Suprapubic skin (tissue), 4 donors: ENCODE measurements at regions not wholly inside any gene's neighbourhood (a gene's known extent, or its start where the extent isn't known, plus 50 kb on each side); places are given as distances from the start of the nearest gene placed in this dataset.
"Not testable (repeated sequence)": the region's sequence is repeated elsewhere in the genome, so short reads cannot be mapped to it uniquely, and the experiment has no call there.

Experiments
- DNase-seq, 2 donors: peaks; one replicate each; pipeline ENCODE4 v3.0.0-alpha.2; 2019; ENCODE audit warnings: low spot score in 2 of 2
- H3K27ac ChIP-seq: fragments of 200-600 bp; sonication (generic); one replicate; pipeline ENCODE4 v1.5.1; 2019
- H3K27me3 ChIP-seq: fragments of 200-600 bp; sonication (generic); one replicate; pipeline ENCODE4 v1.5.1; 2019
- H3K36me3 ChIP-seq: fragments of 200-600 bp; sonication (generic); one replicate; pipeline ENCODE4 v1.5.1; 2019
- H3K4me1 ChIP-seq: fragments of 200-600 bp; sonication (generic); one replicate; pipeline ENCODE4 v1.5.1; 2019
- H3K4me3 ChIP-seq: fragments of 200-600 bp; sonication (generic); one replicate; pipeline ENCODE4 v1.5.1; 2019; ENCODE audit warnings: mild to moderate bottlenecking
- H3K9me3 ChIP-seq: fragments of 200-600 bp; sonication (generic); one replicate; pipeline ENCODE4 v1.5.1; 2019
- CTCF ChIP-seq, 2 donors: fragments of 200-600 bp in 1 of 2; fragments of 450-650 bp in 1 of 2; sonication (generic) in 1 of 2; IDR thresholded peaks; one replicate each; pipeline ENCODE4 v1.5.1; 2016 to 2019; ENCODE audit warnings: antibody characterized with exemption in 2 of 2, mild to moderate bottlenecking in 1 of 2, moderate library complexity in 1 of 2
- EP300 ChIP-seq: sonication (generic); formaldehyde crosslinking; IDR thresholded peaks from one replicate; pipeline ENCODE4 v1.6.1; 2017; ENCODE audit warnings: antibody characterized with exemption
- POLR2A ChIP-seq, 2 donors: fragments of 450-650 bp; IDR thresholded peaks; one replicate each; pipeline ENCODE4 v1.6.1; 2017; ENCODE audit warnings: antibody characterized with exemption in 2 of 2, mild to moderate bottlenecking in 2 of 2, moderate library complexity in 2 of 2
- POLR2AphosphoS5 ChIP-seq, 3 donors: sonication (generic); formaldehyde crosslinking; IDR thresholded peaks; one replicate each; pipeline ENCODE4 v1.6.1; 2017; ENCODE audit warnings: antibody characterized with exemption in 3 of 3
- WGBS: methylation state at CpG from one replicate; pipeline ENCODE4 v1.1.5; 2018; 5-methylcytosine and 5-hydroxymethylcytosine counted together

- TF ChIP-seq POLR2AphosphoS5 (IDR thresholded peaks at IDR 0.05) = no peak
- no peak for TF ChIP-seq CTCF (IDR thresholded peaks at IDR 0.05)
- TF ChIP-seq POLR2A (IDR thresholded peaks at IDR 0.05) = no peak
- no peak for TF ChIP-seq EP300
- 68% methylated on average over 3 of the region's 3 CpGs for WGBS
- Histone ChIP-seq H3K4me1 (peaks cover 15% of the 10 kb centered on the region), H3K36me3 (no peaks in the 10 kb centered on the region), H3K4me3 (no peak overlapping the region), H3K27ac (no peak overlapping the region), H3K9me3 (no peaks in the 10 kb centered on the region), H3K27me3 (no peaks in the 10 kb centered on the region)
- DNase-seq = no peak
Measured at GRCh38 chr15:77892335-77892734, 185.2 kb downstream of the TBC1D2B start.

GRCh38 chr15:77891862-77892261 lies 185.6 kb downstream of the TBC1D2B start:
- not testable (repeated sequence) for H3K36me3 ChIP-seq, H3K27ac ChIP-seq, H3K27me3 ChIP-seq, DNase-seq, H3K9me3 ChIP-seq, H3K4me3 ChIP-seq
- H3K4me1 ChIP-seq = peaks cover 15% of the 10 kb centered on the region
- 67% methylated on average over 8 of the region's 8 CpGs for WGBS

- H3K27ac ChIP-seq, H3K4me3 ChIP-seq, H3K36me3 ChIP-seq, DNase-seq, H3K27me3 ChIP-seq, H3K9me3 ChIP-seq: not testable (repeated sequence)
- 27% methylated on average over 2 of the region's 20 CpGs for WGBS
- H3K4me1 ChIP-seq = peaks cover 15% of the 10 kb centered on the region
Measured at GRCh38 chr15:77890911-77891801, 186.4 kb downstream of the TBC1D2B start.

GRCh38 chr15:77889828-77890725 lies 187.4 kb downstream of the TBC1D2B start:
- H3K27ac ChIP-seq, H3K27me3 ChIP-seq, H3K9me3 ChIP-seq, H3K4me3 ChIP-seq, DNase-seq, H3K36me3 ChIP-seq: not testable (repeated sequence)
- H3K4me1 ChIP-seq = peaks cover 16% of the 10 kb centered on the region
- WGBS = 83% methylated on average over 11 of the region's 15 CpGs

GRCh38 chr15:77889009-77889806 lies 188.3 kb downstream of the TBC1D2B start:
- H3K27me3 ChIP-seq = no peaks in the 10 kb centered on the region
- no peak for DNase-seq
- 82% methylated on average over 17 of the region's 17 CpGs for WGBS
- H3K4me1 ChIP-seq = peaks cover 16% of the 10 kb centered on the region
- TF ChIP-seq EP300 (no peak), CTCF (IDR thresholded peaks at IDR 0.05) (no peak), POLR2A (IDR thresholded peaks at IDR 0.05) (no peak), POLR2AphosphoS5 (IDR thresholded peaks at IDR 0.05) (no peak)
- no peak overlapping the region for H3K27ac ChIP-seq
- no peak overlapping the region for H3K4me3 ChIP-seq
- H3K36me3 ChIP-seq = no peaks in the 10 kb centered on the region
- no peaks in the 10 kb centered on the region for H3K9me3 ChIP-seq

- not testable (repeated sequence) for DNase-seq, H3K4me3 ChIP-seq, H3K9me3 ChIP-seq, H3K27ac ChIP-seq, H3K36me3 ChIP-seq, H3K27me3 ChIP-seq
- WGBS = no CpG with 5 or more reads among the region's 16 CpGs
- peaks cover 14% of the 10 kb centered on the region for H3K4me1 ChIP-seq
Measured at GRCh38 chr15:77887563-77888429, 189.7 kb downstream of the TBC1D2B start.
